SU-DHL-6 (cell line): ENCODE measurements at regions not wholly inside any gene's neighbourhood (a gene's known extent, or its start where the extent isn't known, plus 50 kb on each side); places are given as distances from the start of the nearest gene placed in this dataset.

Experiments used
- H2AFZ ChIP-seq: fragments of 200-600 bp; sonication (generic); 2 replicates; pipeline ENCODE4 v1.6.1; 2014; ENCODE audit warnings: low read depth, mild to moderate bottlenecking, moderate library complexity, mixed read lengths, antibody characterized with exemption, low read length; ENCODE audit not compliant: severe bottlenecking
- H3F3A ChIP-seq: fragments of 200-600 bp; shearing (Covaris generic); 2 replicates; pipeline ENCODE4 v1.6.0; 2016; ENCODE audit warnings: antibody characterized with exemption, mild to moderate bottlenecking; ENCODE audit not compliant: insufficient read depth
- H3K27ac ChIP-seq: fragments of 200-600 bp; sonication (generic); 2 replicates; pipeline ENCODE4 v1.5.1; 2016; ENCODE audit warnings: low read depth, mild to moderate bottlenecking, low read length, moderate library complexity, mixed read lengths
- H3K27me3 ChIP-seq: fragments of 200-600 bp; sonication (generic), shearing (Covaris generic); 2 replicates; pipeline ENCODE4 v1.6.0; 2014; ENCODE audit warnings: mild to moderate bottlenecking, low read length
- H3K36me3 ChIP-seq: fragments of 200-600 bp; sonication (generic); 2 replicates; pipeline ENCODE4 v1.6.1; 2014; ENCODE audit warnings: mild to moderate bottlenecking, low read length, mixed read lengths
- H3K4me2 ChIP-seq: fragments of 300-600, 200-600 bp; shearing (Covaris generic), sonication (generic); 2 replicates; pipeline ENCODE4 v1.6.0; 2014; ENCODE audit warnings: low read length, low read depth, mild to moderate bottlenecking; ENCODE audit not compliant: poor library complexity, severe bottlenecking
- H3K4me3 ChIP-seq: fragments of 200-600 bp; sonication (generic); 2 replicates; pipeline ENCODE4 v1.5.1; 2014; ENCODE audit warnings: antibody characterized with exemption, low read length, mild to moderate bottlenecking, mixed read lengths; ENCODE audit not compliant: insufficient read depth, poor library complexity, severe bottlenecking
- H3K79me2 ChIP-seq: fragments of 200-600 bp; sonication (generic); 2 replicates; pipeline ENCODE4 v1.6.1; 2014; ENCODE audit warnings: mild to moderate bottlenecking, low read length, moderate library complexity; ENCODE audit not compliant: insufficient read depth
- H3K9ac ChIP-seq: fragments of 200-600 bp; sonication (generic); 2 replicates; pipeline ENCODE4 v1.7.0; 2014; ENCODE audit warnings: mild to moderate bottlenecking, low read length
- H3K9me2 ChIP-seq: fragments of 200-600 bp; sonication (generic); replicated peaks from 2 replicates; pipeline ENCODE4 v1.6.1; 2014; ENCODE audit warnings: low read length; ENCODE audit not compliant: insufficient read depth
- H3K9me3 ChIP-seq: fragments of 200-600 bp; sonication (generic); 2 replicates; pipeline ENCODE4 v1.6.1; 2014; ENCODE audit warnings: low read length, mixed read lengths; ENCODE audit not compliant: insufficient read depth
- H4K20me1 ChIP-seq: fragments of 200-600 bp; sonication (generic); 2 replicates; pipeline ENCODE4 v1.6.1; 2014; ENCODE audit warnings: low read depth, mild to moderate bottlenecking, antibody characterized with exemption, low read length, moderate library complexity, mixed read lengths
- EZH2phosphoT487 ChIP-seq: fragments of 200-600 bp; sonication (generic), shearing (Covaris generic); conservative IDR thresholded peaks from 2 replicates; pipeline ENCODE4 v1.6.1; 2018; ENCODE audit warnings: mild to moderate bottlenecking, antibody characterized with exemption, low read length, moderate library complexity, mixed read lengths
- TF ChIP-seq, protein P1 (sequence below): fragments of 200-600 bp; sonication (generic); IDR thresholded peaks from one replicate; pipeline ENCODE4 v1.5.1; 2017; ENCODE audit warnings: antibody characterized with exemption, mild to moderate bottlenecking, low read length, moderate library complexity; ENCODE audit not compliant: insufficient read depth, poor library complexity, severe bottlenecking

DNA sequence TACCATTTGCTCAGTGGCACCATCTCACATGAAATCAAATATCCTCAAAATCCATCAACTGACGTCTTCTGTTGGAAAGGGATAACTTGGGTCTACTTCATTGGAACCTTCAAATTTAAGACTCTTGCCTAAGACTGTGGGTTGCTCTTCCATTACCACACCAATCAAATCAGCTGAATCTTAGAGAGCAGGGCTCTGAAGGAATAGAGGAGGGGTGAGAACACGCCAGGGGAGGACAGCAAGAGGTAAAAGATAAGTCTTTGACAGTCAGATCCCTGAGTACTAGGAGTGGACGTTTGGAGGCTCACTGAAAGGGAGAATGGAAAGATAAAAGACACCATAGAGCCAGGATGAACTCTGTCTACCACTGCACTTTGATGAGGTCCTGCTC lies 107.5 kb downstream of the CCDC71L start:
- H3K9me3 ChIP-seq, result no peaks in the 10 kb centered on the region
- H3K9ac ChIP-seq, result no peak overlapping the region
- H3K27ac ChIP-seq, result no peak overlapping the region
- H3K27me3 ChIP-seq, result no peaks in the 10 kb centered on the region
- no peaks in the 10 kb centered on the region for H3K79me2 ChIP-seq
- no peak overlapping the region for H3K4me2 ChIP-seq
- no peaks in the 10 kb centered on the region for H4K20me1 ChIP-seq
- no peak overlapping the region for H3K4me3 ChIP-seq
- TF ChIP-seq, protein P1, sequence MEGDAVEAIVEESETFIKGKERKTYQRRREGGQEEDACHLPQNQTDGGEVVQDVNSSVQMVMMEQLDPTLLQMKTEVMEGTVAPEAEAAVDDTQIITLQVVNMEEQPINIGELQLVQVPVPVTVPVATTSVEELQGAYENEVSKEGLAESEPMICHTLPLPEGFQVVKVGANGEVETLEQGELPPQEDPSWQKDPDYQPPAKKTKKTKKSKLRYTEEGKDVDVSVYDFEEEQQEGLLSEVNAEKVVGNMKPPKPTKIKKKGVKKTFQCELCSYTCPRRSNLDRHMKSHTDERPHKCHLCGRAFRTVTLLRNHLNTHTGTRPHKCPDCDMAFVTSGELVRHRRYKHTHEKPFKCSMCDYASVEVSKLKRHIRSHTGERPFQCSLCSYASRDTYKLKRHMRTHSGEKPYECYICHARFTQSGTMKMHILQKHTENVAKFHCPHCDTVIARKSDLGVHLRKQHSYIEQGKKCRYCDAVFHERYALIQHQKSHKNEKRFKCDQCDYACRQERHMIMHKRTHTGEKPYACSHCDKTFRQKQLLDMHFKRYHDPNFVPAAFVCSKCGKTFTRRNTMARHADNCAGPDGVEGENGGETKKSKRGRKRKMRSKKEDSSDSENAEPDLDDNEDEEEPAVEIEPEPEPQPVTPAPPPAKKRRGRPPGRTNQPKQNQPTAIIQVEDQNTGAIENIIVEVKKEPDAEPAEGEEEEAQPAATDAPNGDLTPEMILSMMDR, result no peak
- no peak for TF ChIP-seq EZH2phosphoT487
- H3K9me2 ChIP-seq, result no peaks in the 10 kb centered on the region
- no peak overlapping the region for H2AFZ ChIP-seq
- no peaks in the 10 kb centered on the region for H3F3A ChIP-seq
- H3K36me3 ChIP-seq, result no peaks in the 10 kb centered on the region

DNA sequence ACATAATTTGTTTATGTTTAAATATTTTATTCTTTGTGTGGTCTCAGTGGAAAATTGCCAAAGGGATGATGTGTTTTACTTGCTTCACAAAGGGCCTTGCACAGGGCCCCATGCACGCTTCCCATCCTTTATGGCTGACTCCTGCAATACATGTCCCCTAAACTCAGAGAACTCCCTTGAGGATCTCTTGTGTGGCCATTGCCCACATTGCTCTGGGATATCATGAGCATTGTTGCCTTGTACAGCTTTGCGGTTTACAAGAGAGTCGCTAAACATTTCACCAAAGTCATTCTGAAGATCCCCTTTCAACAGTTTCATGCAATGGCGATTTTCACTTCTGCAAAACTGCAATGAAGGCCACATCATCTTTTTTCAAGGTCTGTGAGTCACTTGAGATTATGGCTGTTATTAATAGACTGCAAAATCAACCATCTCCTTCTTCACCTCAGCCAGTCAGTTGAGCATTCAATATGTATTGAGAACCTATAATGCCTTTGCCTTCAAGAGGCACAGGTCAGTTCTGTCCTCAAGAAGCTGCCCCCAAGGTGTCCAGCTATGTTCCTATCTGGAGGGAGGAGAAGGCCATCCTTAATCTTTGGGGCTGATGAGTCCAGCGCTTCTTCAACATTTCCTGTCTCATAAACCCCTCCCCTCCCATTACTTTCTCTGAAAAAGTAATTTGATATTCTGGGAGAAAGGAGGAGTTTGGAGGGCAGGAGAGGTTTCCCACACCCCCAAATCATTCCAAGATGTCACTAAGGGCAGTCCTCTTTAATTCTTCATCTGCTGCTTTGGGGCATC lies 108.1 kb downstream of the CCDC71L start:
- no peak overlapping the region for H3K4me3 ChIP-seq
- H3K27ac ChIP-seq, result no peak overlapping the region
- no peak for TF ChIP-seq EZH2phosphoT487
- TF ChIP-seq, protein P1, result no peak
- no peaks in the 10 kb centered on the region for H4K20me1 ChIP-seq
- H3K9me2 ChIP-seq, result no peaks in the 10 kb centered on the region
- H3K79me2 ChIP-seq, result no peaks in the 10 kb centered on the region
- H3K36me3 ChIP-seq, result no peaks in the 10 kb centered on the region
- H3K4me2 ChIP-seq, result peak overlapping the region; percentile 8
- H3K9ac ChIP-seq, result no peak overlapping the region
- no peak overlapping the region for H2AFZ ChIP-seq
- no peaks in the 10 kb centered on the region for H3F3A ChIP-seq
- no peaks in the 10 kb centered on the region for H3K9me3 ChIP-seq
- no peaks in the 10 kb centered on the region for H3K27me3 ChIP-seq

DNA sequence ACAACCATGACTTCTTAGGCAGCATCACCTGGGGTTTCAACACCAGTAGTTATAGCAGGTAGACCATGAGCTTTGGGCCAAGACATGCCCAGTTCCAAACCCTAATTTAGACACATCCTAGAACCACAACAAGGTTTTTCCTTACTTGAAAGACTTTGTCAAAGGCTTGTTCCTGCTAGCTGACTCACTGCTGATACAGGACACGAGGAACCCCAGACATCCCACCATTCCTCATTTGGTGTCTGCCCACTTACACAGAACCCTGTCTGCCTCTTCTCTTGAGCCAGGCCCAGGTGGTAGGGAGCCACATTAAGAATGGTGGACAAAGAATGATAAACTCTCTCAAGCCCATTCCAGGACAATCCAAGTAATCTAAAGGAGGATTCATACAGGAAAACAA lies 109.0 kb downstream of the CCDC71L start:
- TF ChIP-seq EZH2phosphoT487, result no peak
- TF ChIP-seq, protein P1, result no peak
- Histone ChIP-seq H3K27me3 (no peaks in the 10 kb centered on the region), H3K36me3 (no peaks in the 10 kb centered on the region), H3K9me2 (no peaks in the 10 kb centered on the region), H3F3A (no peaks in the 10 kb centered on the region), H3K27ac (no peak overlapping the region), H3K9me3 (no peaks in the 10 kb centered on the region), H3K4me3 (no peak overlapping the region), H3K9ac (no peak overlapping the region), H4K20me1 (no peaks in the 10 kb centered on the region), H2AFZ (no peak overlapping the region), H3K79me2 (no peaks in the 10 kb centered on the region), H3K4me2 (no peak overlapping the region)
